ENCODE measurements at regions not wholly inside any gene's neighbourhood (a gene's known extent, or its start where the extent isn't known, plus 50 kb on each side); places are given as distances from the start of the nearest gene placed in this dataset.

DNA sequence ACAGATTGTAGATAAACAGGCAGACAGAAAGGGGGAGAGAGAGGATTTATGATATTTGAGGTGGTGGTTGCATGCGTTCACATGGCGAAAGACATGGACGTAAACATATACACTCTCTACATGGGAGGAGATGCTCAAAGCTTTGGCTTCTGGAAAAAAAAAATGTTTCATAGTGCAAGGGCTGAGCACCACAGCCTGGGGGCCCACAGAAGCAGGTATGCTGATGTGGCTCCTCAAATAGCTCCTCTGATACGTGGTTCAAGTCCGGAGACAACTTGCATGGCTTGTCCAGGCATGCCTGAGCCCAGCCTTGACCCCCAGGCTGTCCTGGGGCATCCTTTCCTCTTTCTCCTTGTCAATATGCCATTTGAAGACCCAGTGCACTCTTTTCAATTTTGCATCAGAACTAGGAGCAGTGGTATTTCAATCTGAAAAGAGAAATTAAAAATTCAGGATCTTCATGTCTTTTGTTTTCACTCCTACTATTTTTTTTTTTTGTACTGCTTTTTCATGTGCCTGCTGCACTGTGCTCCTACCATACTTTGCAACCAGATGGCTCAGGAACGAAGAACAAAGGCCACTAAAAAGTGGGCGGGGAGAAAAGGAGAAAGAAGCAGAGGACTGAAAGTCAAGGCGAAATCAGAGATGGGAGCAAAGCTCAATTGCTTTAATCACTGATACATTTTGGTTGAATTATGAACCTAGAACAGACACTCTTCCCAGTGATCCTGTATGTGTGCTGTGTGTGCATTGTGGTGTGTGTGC, 495.7 kb upstream of the TCF4 start:
- no peak overlapping the region for H3K4me3 ChIP-seq (ENCODE audit: severe bottlenecking)
- no peaks in the 10 kb centered on the region for H3K27me3 ChIP-seq (ENCODE audit: insufficient read depth, poor library complexity, severe bottlenecking)
- ATAC-seq (ENCODE audit: low read depth) (no peak), DNase-seq (ENCODE audit: low spot score) (no peak)
- H3K9me3 ChIP-seq (ENCODE audit: severe bottlenecking), result no peaks in the 10 kb centered on the region
- H3K36me3 ChIP-seq (ENCODE audit: low read depth), result no peaks in the 10 kb centered on the region
- no peaks in the 10 kb centered on the region for H3K4me1 ChIP-seq (ENCODE audit: insufficient read depth, poor library complexity, severe bottlenecking)
- TF ChIP-seq, protein P1, sequence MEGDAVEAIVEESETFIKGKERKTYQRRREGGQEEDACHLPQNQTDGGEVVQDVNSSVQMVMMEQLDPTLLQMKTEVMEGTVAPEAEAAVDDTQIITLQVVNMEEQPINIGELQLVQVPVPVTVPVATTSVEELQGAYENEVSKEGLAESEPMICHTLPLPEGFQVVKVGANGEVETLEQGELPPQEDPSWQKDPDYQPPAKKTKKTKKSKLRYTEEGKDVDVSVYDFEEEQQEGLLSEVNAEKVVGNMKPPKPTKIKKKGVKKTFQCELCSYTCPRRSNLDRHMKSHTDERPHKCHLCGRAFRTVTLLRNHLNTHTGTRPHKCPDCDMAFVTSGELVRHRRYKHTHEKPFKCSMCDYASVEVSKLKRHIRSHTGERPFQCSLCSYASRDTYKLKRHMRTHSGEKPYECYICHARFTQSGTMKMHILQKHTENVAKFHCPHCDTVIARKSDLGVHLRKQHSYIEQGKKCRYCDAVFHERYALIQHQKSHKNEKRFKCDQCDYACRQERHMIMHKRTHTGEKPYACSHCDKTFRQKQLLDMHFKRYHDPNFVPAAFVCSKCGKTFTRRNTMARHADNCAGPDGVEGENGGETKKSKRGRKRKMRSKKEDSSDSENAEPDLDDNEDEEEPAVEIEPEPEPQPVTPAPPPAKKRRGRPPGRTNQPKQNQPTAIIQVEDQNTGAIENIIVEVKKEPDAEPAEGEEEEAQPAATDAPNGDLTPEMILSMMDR (IDR thresholded peaks at IDR 0.05; ENCODE audit: poor library complexity, severe bottlenecking), result no peak
- H3K27ac ChIP-seq (ENCODE audit: poor library complexity, severe bottlenecking), result no peak overlapping the region

DNA sequence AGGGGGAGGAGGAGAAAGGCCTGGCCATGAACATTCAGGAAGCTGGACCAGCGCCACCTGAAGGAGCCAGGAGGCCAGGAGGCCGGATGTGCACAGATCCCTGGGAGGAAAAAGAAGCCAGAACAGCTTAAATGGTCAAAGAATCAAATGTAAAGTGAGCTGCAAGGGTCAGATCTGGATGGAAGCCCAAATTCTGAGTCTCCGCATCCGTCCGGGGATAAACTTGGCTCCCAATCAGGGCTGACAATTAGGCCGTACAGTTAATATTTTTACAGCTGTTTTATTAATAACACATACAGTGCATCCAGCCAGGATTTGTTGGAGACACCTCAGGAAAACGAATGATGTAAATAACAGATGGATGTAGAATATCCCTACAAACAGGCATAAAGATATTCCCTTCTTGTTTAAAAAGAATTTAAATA, 495.1 kb upstream of the TCF4 start:
- ATAC-seq (ENCODE audit: low read depth) (no peak), DNase-seq (ENCODE audit: low spot score) (no peak)
- TF ChIP-seq, protein P1 (IDR thresholded peaks at IDR 0.05; ENCODE audit: poor library complexity, severe bottlenecking), result no peak
- H3K27ac ChIP-seq (ENCODE audit: poor library complexity, severe bottlenecking), result no peak overlapping the region
- no peak overlapping the region for H3K4me3 ChIP-seq (ENCODE audit: severe bottlenecking)
- H3K27me3 ChIP-seq (ENCODE audit: insufficient read depth, poor library complexity, severe bottlenecking), result no peaks in the 10 kb centered on the region
- no peaks in the 10 kb centered on the region for H3K4me1 ChIP-seq (ENCODE audit: insufficient read depth, poor library complexity, severe bottlenecking)
- H3K9me3 ChIP-seq (ENCODE audit: severe bottlenecking), result no peaks in the 10 kb centered on the region
- H3K36me3 ChIP-seq (ENCODE audit: low read depth), result no peaks in the 10 kb centered on the region

DNA sequence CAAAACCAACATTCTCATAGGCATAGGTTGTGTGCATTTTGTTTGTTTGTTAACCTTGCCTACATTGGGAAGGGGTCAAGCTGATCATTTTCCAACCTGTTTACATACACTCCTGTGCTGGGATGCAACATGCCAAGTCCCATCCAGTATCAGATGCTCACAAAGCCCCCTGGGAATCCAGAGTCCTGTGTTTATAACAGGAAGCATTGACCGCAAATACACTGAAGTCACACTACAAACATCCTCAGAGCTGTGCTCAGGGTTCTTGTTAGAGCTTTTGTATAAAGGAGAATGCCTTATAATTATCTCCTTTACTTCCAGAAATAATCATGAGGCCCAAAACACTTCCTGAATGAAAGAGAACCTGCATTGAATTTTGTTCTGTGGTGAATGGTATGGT, 488.7 kb upstream of the TCF4 start:
- H3K4me3 ChIP-seq (ENCODE audit: severe bottlenecking), result no peak overlapping the region
- TF ChIP-seq, protein P1 (IDR thresholded peaks at IDR 0.05; ENCODE audit: poor library complexity, severe bottlenecking), result no peak
- no peak for ATAC-seq (ENCODE audit: low read depth)
- DNase-seq (ENCODE audit: low spot score), result no peak
- H3K4me1 ChIP-seq (ENCODE audit: insufficient read depth, poor library complexity, severe bottlenecking), result no peaks in the 10 kb centered on the region
- H3K9me3 ChIP-seq (ENCODE audit: severe bottlenecking), result no peaks in the 10 kb centered on the region
- no peaks in the 10 kb centered on the region for H3K36me3 ChIP-seq (ENCODE audit: low read depth)
- H3K27me3 ChIP-seq (ENCODE audit: insufficient read depth, poor library complexity, severe bottlenecking), result no peaks in the 10 kb centered on the region
- no peak overlapping the region for H3K27ac ChIP-seq (ENCODE audit: poor library complexity, severe bottlenecking)

DNA sequence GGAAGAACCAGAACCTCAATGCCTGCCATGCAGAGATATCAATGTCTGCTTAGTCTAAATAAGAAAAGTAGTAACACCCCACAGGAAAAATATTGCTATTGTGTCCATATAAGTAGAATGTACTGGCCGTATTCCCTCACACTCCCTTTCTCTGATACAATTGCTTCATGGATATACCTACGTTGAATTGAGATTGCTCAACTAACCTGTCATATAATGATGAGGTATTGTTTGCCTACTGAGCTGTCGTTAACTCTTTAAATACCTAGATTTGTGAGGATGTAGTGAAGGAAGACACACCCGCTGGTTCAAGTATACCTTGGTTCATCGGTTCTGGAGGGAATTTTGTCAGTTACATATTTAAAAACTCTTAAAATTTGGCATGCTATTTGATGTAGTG, 480.7 kb upstream of the TCF4 start:
- H3K9me3 ChIP-seq (ENCODE audit: severe bottlenecking), result no peaks in the 10 kb centered on the region

More for the DNA sequence above, 480.7 kb upstream of the TCF4 start:
- Histone ChIP-seq H3K27ac (ENCODE audit: poor library complexity, severe bottlenecking) (peak overlapping the region; percentile 26), H3K4me3 (ENCODE audit: severe bottlenecking) (no peak overlapping the region), H3K4me1 (ENCODE audit: insufficient read depth, poor library complexity, severe bottlenecking) (peaks cover 9% of the 10 kb centered on the region), H3K27me3 (ENCODE audit: insufficient read depth, poor library complexity, severe bottlenecking) (no peaks in the 10 kb centered on the region), H3K36me3 (ENCODE audit: low read depth) (no peaks in the 10 kb centered on the region)
- TF ChIP-seq, protein P1 (IDR thresholded peaks at IDR 0.05; ENCODE audit: poor library complexity, severe bottlenecking), result no peak
- ATAC-seq (ENCODE audit: low read depth) (peak; percentile 49; the same call in 2 of the 3 replicates), DNase-seq (ENCODE audit: low spot score) (no peak)
